GM20000 (cell line): ENCODE measurements at regions not wholly inside any gene's neighbourhood (a gene's known extent, or its start where the extent isn't known, plus 50 kb on each side); places are given as distances from the start of the nearest gene placed in this dataset.

Experiments used
- DNase-seq: peaks from one replicate; pipeline ENCODE4 v3.0.0; 2012; ENCODE audit warnings: low spot score
- CTCF ChIP-seq: IDR thresholded peaks from 2 replicates; pipeline ENCODE4 v1.5.1; 2012; ENCODE audit warnings: mild to moderate bottlenecking, control low read depth; ENCODE audit errors: extremely low read depth, missing control alignments

GRCh38 chr11:19573666-19574065 is 139.0 kb upstream of the NAV2 start:
- DNase-seq = no peak
- TF ChIP-seq CTCF = no peak

GRCh38 chr11:19571906-19572305 is 140.7 kb upstream of the NAV2 start:
- TF ChIP-seq CTCF = no peak
- no peak for DNase-seq

- DNase-seq = no peak
- no peak for TF ChIP-seq CTCF
Measured at GRCh38 chr11:19570889-19571288, 141.7 kb upstream of the NAV2 start.

GRCh38 chr11:19567996-19568395 is 144.6 kb upstream of the NAV2 start:
- no peak for DNase-seq
- TF ChIP-seq CTCF = no peak

- no peak for TF ChIP-seq CTCF
- DNase-seq = no peak
Measured at GRCh38 chr11:19566583-19567379, 145.9 kb upstream of the NAV2 start.

- DNase-seq = no peak
- TF ChIP-seq CTCF = no peak
Measured at GRCh38 chr11:19565639-19566038, 147.0 kb upstream of the NAV2 start.

- TF ChIP-seq CTCF = no peak
- no peak for DNase-seq
Measured at GRCh38 chr11:19562156-19562555, 150.5 kb upstream of the NAV2 start.
